ENCODE measurements at regions not wholly inside any gene's neighbourhood (a gene's known extent, or its start where the extent isn't known, plus 50 kb on each side); places are given as distances from the start of the nearest gene placed in this dataset.

- Mint-ChIP-seq H3K27ac (ENCODE audit: unreplicated experiment) (no peak overlapping the region), H3K36me3 (ENCODE audit: unreplicated experiment) (no peaks in the 10 kb centered on the region), H3K27me3 (ENCODE audit: unreplicated experiment) (no peaks in the 10 kb centered on the region), H3K4me3 (ENCODE audit: unreplicated experiment) (no peak overlapping the region), H3K4me1 (ENCODE audit: low read depth, unreplicated experiment) (no peaks in the 10 kb centered on the region), H3K9me3 (ENCODE audit: unreplicated experiment) (no peaks in the 10 kb centered on the region)
- no peak for TF ChIP-seq CTCF (IDR thresholded peaks at IDR 0.05; ENCODE audit: partially characterized antibody, unreplicated experiment)
- no peak for DNase-seq
These were observed 280.4 kb downstream of the SETD4 start for GRCh38 chr21:35779690-35780570.

- H3K4me3 Mint-ChIP-seq (ENCODE audit: unreplicated experiment), result no peak overlapping the region
- H3K27ac Mint-ChIP-seq (ENCODE audit: unreplicated experiment), result no peak overlapping the region
- no peaks in the 10 kb centered on the region for H3K36me3 Mint-ChIP-seq (ENCODE audit: unreplicated experiment)
- no peaks in the 10 kb centered on the region for H3K4me1 Mint-ChIP-seq (ENCODE audit: low read depth, unreplicated experiment)
- TF ChIP-seq CTCF (IDR thresholded peaks at IDR 0.05; ENCODE audit: partially characterized antibody, unreplicated experiment), result no peak
- no peak for DNase-seq
- H3K9me3 Mint-ChIP-seq (ENCODE audit: unreplicated experiment), result no peaks in the 10 kb centered on the region
- H3K27me3 Mint-ChIP-seq (ENCODE audit: unreplicated experiment), result no peaks in the 10 kb centered on the region
These were observed 281.2 kb downstream of the SETD4 start for GRCh38 chr21:35779167-35779566.

- H3K27ac Mint-ChIP-seq (ENCODE audit: unreplicated experiment), result no peak overlapping the region
- H3K36me3 Mint-ChIP-seq (ENCODE audit: unreplicated experiment), result no peaks in the 10 kb centered on the region
- H3K4me1 Mint-ChIP-seq (ENCODE audit: low read depth, unreplicated experiment), result no peaks in the 10 kb centered on the region
- TF ChIP-seq CTCF (IDR thresholded peaks at IDR 0.05; ENCODE audit: partially characterized antibody, unreplicated experiment), result no peak
- H3K4me3 Mint-ChIP-seq (ENCODE audit: unreplicated experiment), result no peak overlapping the region
- no peak for DNase-seq
- no peaks in the 10 kb centered on the region for H3K27me3 Mint-ChIP-seq (ENCODE audit: unreplicated experiment)
- H3K9me3 Mint-ChIP-seq (ENCODE audit: unreplicated experiment), result no peaks in the 10 kb centered on the region
These were observed 283.2 kb downstream of the SETD4 start for GRCh38 chr21:35777081-35777480.

GRCh38 chr21:35775778-35776544 lies 284.4 kb downstream of the SETD4 start:
- H3K27me3 Mint-ChIP-seq (ENCODE audit: unreplicated experiment), result no peaks in the 10 kb centered on the region
- no peaks in the 10 kb centered on the region for H3K36me3 Mint-ChIP-seq (ENCODE audit: unreplicated experiment)
- no peak overlapping the region for H3K27ac Mint-ChIP-seq (ENCODE audit: unreplicated experiment)
- no peak for DNase-seq
- H3K4me1 Mint-ChIP-seq (ENCODE audit: low read depth, unreplicated experiment), result no peaks in the 10 kb centered on the region
- TF ChIP-seq CTCF (IDR thresholded peaks at IDR 0.05; ENCODE audit: partially characterized antibody, unreplicated experiment), result no peak
- H3K4me3 Mint-ChIP-seq (ENCODE audit: unreplicated experiment), result no peak overlapping the region
- no peaks in the 10 kb centered on the region for H3K9me3 Mint-ChIP-seq (ENCODE audit: unreplicated experiment)
